Fibroblast of skin of left quadriceps (primary cell): ENCODE measurements at regions not wholly inside any gene's neighbourhood (a gene's known extent, or its start where the extent isn't known, plus 50 kb on each side); places are given as distances from the start of the nearest gene placed in this dataset.

Experiments used
- DNase-seq, 2 experiments: peaks; one replicate each; pipeline ENCODE4 v3.0.0-alpha.2; 2013; ENCODE audit warnings: low read depth in 2 of 2

GRCh38 chr10:4061441-4061951, 276.5 kb upstream of the KLF6 start:
- no peak for DNase-seq

GRCh38 chr10:4059471-4060138, 274.6 kb upstream of the KLF6 start:
- no peak for DNase-seq

GRCh38 chr10:4058514-4059029, 273.6 kb upstream of the KLF6 start:
- DNase-seq = no peak

GRCh38 chr10:4057725-4058513, 272.9 kb upstream of the KLF6 start:
- no peak for DNase-seq

- no peak for DNase-seq
Measured at GRCh38 chr10:4057021-4057420, 272.0 kb upstream of the KLF6 start.

GRCh38 chr10:4054656-4055435, 269.8 kb upstream of the KLF6 start:
- DNase-seq = no peak

- DNase-seq = no peak
Measured at GRCh38 chr10:4053940-4054339, 268.9 kb upstream of the KLF6 start.

GRCh38 chr10:4051641-4052151, 266.7 kb upstream of the KLF6 start:
- no peak for DNase-seq

- no peak for DNase-seq
Measured at GRCh38 chr10:4051011-4051640, 266.1 kb upstream of the KLF6 start.

- DNase-seq = no peak
Measured at GRCh38 chr10:4050061-4050460, 265.1 kb upstream of the KLF6 start.

- no peak for DNase-seq
Measured at GRCh38 chr10:4049348-4049747, 264.3 kb upstream of the KLF6 start.

GRCh38 chr10:4048236-4048864, 263.3 kb upstream of the KLF6 start:
- DNase-seq = no peak

- DNase-seq = no peak
Measured at GRCh38 chr10:4046712-4047354, 261.8 kb upstream of the KLF6 start.

GRCh38 chr10:4046030-4046429, 261.0 kb upstream of the KLF6 start:
- DNase-seq = no peak

- DNase-seq = no peak
Measured at GRCh38 chr10:4043897-4044665, 259.1 kb upstream of the KLF6 start.

- no peak for DNase-seq
Measured at GRCh38 chr10:4041635-4042034, 256.6 kb upstream of the KLF6 start.

- no peak for DNase-seq
Measured at GRCh38 chr10:4038000-4038399, 253.0 kb upstream of the KLF6 start.

- peak; percentile 10 for DNase-seq
Measured at GRCh38 chr10:4035599-4035945, 250.6 kb upstream of the KLF6 start.

GRCh38 chr10:4034907-4035598, 250.0 kb upstream of the KLF6 start:
- peak; percentile 9 for DNase-seq
